GM04504 (cell line): ENCODE measurements at regions not wholly inside any gene's neighbourhood (a gene's known extent, or its start where the extent isn't known, plus 50 kb on each side); places are given as distances from the start of the nearest gene placed in this dataset.
"Not testable (repeated sequence)": the region's sequence is repeated elsewhere in the genome, so short reads cannot be mapped to it uniquely, and the experiment has no call there.

Experiments
- DNase-seq: peaks from one replicate; pipeline ENCODE4 v3.0.0-alpha.2; 2012; ENCODE audit warnings: low read depth

GRCh38 chr21:28167366-28167765, 825.3 kb downstream of the LTN1 start:
- no peak for DNase-seq

DNA sequence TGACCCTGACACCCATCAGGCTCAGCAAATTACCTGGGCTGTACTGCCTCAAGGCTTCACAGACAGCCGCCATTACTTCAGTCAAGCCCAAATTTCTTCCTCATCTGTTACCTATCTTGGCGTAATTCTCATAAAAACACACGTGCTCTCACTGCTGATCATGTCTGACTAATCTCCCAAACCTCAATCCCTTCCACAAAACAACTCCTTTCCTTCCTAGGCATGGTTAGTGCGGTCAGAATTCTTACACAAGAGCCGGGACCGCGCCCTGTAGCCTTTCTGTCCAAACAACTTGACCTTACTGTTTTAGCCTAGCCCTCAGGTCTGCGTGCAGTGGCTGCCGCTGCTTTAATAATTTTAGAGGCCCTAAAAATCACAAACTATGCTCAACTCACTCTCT, 828.2 kb downstream of the LTN1 start:
- not testable (repeated sequence) for DNase-seq

GRCh38 chr21:28162052-28162451, 830.6 kb downstream of the LTN1 start:
- not testable (repeated sequence) for DNase-seq

GRCh38 chr21:28160378-28160777, 832.3 kb downstream of the LTN1 start:
- DNase-seq: no peak

- no peak for DNase-seq
Measured at GRCh38 chr21:28159396-28159795, 833.3 kb downstream of the LTN1 start.

DNA sequence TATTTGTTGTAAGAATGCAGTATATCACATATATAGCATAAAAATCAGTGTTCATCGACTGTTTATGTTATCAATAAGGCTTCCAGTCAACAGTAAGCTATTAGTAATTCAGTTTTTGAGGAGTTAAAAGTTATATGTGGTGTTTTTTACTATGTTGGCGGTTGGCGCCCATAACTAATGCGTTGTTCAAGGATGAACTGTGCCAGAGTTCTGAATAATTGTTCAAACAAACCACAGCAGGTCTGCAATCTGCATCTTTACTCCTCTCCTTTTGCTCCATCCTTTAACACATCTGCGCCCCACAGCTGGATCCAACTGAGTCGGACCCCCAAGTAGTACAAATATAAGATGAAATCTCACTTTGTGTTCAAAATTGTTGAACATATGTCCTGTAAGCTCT, 836.1 kb downstream of the LTN1 start:
- DNase-seq: no peak

- DNase-seq: no peak
Measured at GRCh38 chr21:28154121-28154520, 838.6 kb downstream of the LTN1 start.

DNA sequence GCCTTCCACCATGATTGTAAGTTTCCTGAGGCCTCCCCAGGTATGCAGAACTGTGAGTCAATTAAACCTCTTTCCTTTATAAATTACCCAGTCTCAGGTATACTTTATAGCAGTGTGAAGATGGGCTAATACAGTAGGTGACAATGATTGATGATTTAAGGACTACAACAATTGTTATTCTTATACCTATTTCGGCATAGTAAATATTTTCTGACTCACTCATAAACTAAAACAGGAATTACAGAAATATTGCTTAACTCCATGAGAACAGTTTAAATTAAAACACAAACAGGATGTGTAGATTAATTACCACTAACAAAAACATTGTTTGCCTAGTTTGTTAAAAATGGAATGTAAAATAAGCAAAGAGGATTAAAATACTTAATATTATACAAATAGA, 839.9 kb downstream of the LTN1 start:
- no peak for DNase-seq

DNA sequence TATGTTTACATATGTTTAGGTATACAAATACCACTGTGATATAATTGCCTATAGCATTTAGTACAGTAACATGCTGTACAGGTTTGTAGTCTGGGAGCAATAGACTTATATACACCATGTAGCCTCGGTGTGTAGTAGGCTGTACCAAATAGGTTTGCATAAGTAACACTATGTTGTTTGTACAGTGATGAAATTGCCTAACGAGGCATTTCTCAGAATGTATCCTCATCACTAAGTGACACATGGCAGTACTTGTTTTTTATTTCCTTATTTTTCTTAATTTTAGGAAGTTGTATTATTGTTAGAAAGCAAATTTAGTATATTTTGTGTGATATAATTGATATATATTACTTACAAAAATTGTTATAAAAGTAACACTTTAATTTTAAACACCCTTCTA, 840.9 kb downstream of the LTN1 start:
- DNase-seq: no peak

- DNase-seq: no peak
Measured at GRCh38 chr21:28150778-28151177, 841.9 kb downstream of the LTN1 start.

- no peak for DNase-seq
Measured at GRCh38 chr21:28148400-28149064, 844.1 kb downstream of the LTN1 start.

DNA sequence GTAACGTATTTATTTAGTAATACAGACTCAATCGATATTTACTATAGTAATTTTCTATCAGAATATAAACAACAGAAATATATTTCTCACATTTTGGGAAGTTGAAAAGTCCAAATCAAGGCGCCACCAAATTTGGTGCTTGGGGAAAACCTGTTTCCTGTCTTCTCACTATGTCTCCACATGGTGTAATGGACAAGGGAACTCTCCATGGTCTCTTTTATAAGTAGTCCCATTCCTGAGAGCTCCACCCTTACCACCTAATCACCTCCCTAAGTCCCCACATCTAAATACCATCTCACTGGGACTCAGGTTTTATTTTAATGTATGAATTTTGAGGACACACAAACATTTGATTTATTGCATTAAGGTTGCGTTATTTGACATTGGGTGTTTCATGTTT, 848.0 kb downstream of the LTN1 start:
- no peak for DNase-seq

DNA sequence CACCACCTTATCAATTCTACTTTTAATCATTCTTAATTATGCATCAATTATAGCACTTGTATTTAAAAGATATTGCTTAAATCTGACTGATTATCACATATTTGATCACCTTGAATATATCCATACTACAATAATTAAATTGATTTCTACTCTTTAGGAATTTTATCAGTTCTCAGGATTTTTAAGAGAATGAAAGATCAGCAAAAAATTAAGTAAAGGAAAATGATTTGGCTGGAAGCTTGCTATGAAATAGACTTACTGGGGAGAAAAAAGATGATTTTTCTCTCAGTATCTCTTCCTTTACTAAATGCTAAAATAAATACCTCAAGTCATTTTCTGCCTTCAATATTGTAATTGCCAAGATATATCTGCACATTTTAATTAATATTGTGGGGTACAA, 848.6 kb downstream of the LTN1 start:
- no peak for DNase-seq

- DNase-seq: peak; percentile 51
Measured at GRCh38 chr21:28142697-28143096, 850.0 kb downstream of the LTN1 start.

DNA sequence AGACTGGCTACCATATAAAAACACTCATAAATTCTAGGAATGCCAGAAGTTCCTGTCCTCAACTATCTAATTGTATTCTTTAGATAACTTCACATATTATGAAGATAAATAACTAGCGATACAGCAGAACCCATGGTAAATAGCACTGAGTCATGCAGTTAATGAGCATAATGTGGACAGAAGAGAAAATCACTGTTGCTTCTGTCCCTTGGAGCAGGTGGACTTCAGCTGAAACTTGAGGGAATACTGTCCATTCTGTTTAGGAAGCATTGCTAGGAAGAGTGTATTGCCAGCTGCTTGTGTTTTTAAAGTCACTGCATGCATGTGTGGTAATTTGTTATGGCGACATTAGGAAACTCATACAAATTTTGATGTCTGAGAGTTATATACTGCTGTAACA, 854.4 kb downstream of the LTN1 start:
- DNase-seq: peak; percentile 55

DNA sequence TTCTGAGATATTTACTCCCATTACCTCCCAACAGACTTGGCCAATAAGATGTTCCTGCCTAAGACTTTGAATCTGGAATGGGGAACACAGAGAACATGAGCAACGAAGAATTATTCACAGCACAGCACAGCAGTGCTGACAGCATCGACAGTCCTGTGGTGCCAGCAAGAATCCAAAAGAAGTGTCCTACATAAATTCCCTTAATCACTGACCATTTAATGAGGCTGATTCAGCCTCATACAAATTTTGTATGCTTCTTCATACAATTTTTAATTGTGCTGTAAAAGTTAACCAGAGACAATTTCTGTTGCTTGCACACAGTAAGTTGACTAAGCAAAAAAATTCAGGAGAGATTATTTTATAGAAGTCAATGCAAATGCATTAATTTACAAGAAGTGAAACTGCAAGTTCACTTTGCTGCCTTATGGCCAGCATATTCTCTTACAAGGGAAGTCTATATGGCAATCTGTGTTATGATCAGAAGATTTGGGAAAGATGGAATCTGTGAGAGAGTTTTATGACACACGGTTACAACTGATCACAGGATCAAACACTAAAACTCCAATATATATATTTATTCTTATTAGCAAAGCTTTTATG, 855.9 kb downstream of the LTN1 start:
- peak; percentile 57 for DNase-seq

DNA sequence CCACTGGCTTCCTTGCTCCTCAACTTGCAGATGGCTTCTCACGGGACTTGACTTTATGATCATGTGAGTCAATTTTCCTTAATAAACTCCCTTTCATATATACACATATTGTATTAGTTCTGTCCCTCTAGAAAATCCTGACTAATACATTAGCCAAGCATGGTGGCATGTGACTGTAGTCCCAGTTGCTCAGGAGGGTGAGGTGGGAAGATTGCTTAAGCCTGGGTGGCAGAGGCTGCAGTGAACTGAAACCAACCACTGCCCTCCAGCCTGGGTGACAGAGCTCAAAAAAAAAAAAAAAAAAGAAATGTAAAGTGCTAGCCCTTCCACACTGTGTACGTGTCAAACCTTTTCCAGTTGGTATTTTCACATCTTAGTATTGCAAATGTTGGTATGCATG, 857.0 kb downstream of the LTN1 start:
- DNase-seq: no peak

- no peak for DNase-seq
Measured at GRCh38 chr21:28133116-28133515, 859.6 kb downstream of the LTN1 start.

GRCh38 chr21:28132713-28133112, 860.0 kb downstream of the LTN1 start:
- no peak for DNase-seq

DNA sequence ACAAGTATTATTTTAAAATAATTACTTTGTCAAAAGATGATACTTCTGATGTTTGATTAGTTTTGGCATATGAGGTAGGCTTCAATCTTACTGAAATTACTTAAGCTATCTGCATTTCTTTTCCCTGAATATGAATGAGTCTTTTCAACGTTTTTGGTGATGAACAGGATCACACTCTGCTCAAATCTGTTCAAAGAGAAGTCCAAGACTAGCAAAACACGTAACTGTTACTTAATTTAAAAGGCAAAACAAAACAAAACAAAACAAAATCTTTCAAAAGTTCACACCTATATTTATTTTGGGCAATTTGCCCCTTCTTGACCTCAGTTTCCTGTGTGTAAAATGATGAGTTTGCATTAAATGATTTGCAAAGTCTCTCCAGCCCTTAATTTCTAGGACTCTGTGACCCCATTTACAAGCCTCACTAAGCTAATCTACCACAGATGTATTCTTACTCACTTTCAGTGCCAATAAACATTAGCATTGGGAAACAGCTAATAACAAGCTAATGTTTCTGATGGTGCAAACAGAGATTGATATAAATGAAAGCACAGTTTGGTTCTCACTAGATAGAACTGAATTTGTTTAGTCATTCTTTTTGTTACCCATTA, 865.4 kb downstream of the LTN1 start:
- no peak for DNase-seq

GRCh38 chr21:28126521-28127174, 866.0 kb downstream of the LTN1 start:
- DNase-seq: no peak

- DNase-seq: no peak
Measured at GRCh38 chr21:28124541-28124940, 868.1 kb downstream of the LTN1 start.

DNA sequence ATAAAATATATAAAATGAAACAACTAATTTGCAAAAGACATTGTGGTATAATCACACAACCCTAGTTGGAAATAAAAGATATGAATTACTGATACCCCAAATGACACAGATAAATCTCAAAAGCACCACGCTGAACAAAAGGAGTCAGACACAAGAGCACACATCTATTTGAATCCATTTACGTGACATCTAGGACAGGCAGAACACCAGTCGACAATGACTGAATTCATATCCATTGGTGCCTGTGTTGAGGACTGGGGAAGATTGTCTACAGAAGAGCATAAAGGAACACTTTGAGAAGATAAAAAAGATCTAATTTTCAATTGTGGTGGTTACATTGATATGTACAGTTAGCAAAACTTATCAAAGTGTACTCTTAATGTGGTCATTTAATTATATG, 874.1 kb downstream of the LTN1 start:
- DNase-seq: no peak
